ENCODE measurements at regions not wholly inside any gene's neighbourhood (a gene's known extent, or its start where the extent isn't known, plus 50 kb on each side); places are given as distances from the start of the nearest gene placed in this dataset.

DNA sequence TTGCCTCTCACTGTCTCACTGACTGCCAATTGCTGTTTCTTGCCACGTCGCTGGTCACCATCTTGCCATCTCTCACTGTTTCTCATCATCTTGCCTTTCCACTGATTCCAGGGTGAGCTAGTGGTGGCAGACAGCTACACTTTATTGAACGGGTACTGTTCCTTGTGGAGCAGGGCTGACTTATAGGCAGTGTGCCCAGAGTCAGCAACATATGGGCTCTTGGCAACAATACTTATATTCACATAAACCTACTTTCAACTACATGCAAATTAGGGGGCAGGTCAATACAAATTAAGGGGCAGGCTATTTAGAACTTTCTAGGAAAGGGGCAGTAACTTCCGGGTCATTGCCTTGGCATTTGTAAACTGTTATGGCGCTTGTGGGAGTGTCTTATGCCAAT is 186.2 kb upstream of the SYNDIG1 start:
- TF ChIP-seq, protein P1, sequence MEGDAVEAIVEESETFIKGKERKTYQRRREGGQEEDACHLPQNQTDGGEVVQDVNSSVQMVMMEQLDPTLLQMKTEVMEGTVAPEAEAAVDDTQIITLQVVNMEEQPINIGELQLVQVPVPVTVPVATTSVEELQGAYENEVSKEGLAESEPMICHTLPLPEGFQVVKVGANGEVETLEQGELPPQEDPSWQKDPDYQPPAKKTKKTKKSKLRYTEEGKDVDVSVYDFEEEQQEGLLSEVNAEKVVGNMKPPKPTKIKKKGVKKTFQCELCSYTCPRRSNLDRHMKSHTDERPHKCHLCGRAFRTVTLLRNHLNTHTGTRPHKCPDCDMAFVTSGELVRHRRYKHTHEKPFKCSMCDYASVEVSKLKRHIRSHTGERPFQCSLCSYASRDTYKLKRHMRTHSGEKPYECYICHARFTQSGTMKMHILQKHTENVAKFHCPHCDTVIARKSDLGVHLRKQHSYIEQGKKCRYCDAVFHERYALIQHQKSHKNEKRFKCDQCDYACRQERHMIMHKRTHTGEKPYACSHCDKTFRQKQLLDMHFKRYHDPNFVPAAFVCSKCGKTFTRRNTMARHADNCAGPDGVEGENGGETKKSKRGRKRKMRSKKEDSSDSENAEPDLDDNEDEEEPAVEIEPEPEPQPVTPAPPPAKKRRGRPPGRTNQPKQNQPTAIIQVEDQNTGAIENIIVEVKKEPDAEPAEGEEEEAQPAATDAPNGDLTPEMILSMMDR (IDR thresholded peaks at IDR 0.05; ENCODE audit: insufficient read depth, low read depth, low read length) = no peak
- TF ChIP-seq EZH2 (IDR thresholded peaks at IDR 0.05; ENCODE audit: insufficient read depth, low read length) = no peak
